Glutamatergic neuron (in vitro differentiated cells): ENCODE measurements at regions not wholly inside any gene's neighbourhood (a gene's known extent, or its start where the extent isn't known, plus 50 kb on each side); places are given as distances from the start of the nearest gene placed in this dataset.

Experiments used
- DNase-seq: peaks from one replicate; pipeline ENCODE4 v3.0.0; 2022
- H3K27ac Mint-ChIP-seq: one replicate; pipeline ENCODE4 v1.8.0; 2020; ENCODE audit warnings: mild to moderate bottlenecking, mixed read lengths, inconsistent platforms; ENCODE audit not compliant: unreplicated experiment
- H3K27me3 Mint-ChIP-seq: one replicate; pipeline ENCODE4 v1.8.0; 2020; ENCODE audit warnings: mild to moderate bottlenecking, moderate library complexity, mixed read lengths, inconsistent platforms; ENCODE audit not compliant: unreplicated experiment
- H3K36me3 Mint-ChIP-seq: one replicate; pipeline ENCODE4 v1.8.0; 2020; ENCODE audit warnings: mild to moderate bottlenecking, mixed read lengths, inconsistent platforms; ENCODE audit not compliant: unreplicated experiment
- H3K4me1 Mint-ChIP-seq: one replicate; pipeline ENCODE4 v1.8.0; 2020; ENCODE audit warnings: mild to moderate bottlenecking, low read depth, mixed read lengths, inconsistent platforms; ENCODE audit not compliant: unreplicated experiment
- H3K4me3 Mint-ChIP-seq: one replicate; pipeline ENCODE4 v1.8.0; 2020; ENCODE audit warnings: mild to moderate bottlenecking, mixed read lengths, inconsistent platforms; ENCODE audit not compliant: unreplicated experiment
- H3K9me3 Mint-ChIP-seq: one replicate; pipeline ENCODE4 v1.8.0; 2020; ENCODE audit warnings: mild to moderate bottlenecking, moderate library complexity, mixed read lengths, inconsistent platforms; ENCODE audit not compliant: unreplicated experiment
- CTCF ChIP-seq: fragments of 200-600 bp; sonication (generic); IDR thresholded peaks from one replicate; pipeline ENCODE4 v1.5.0; 2021; ENCODE audit not compliant: partially characterized antibody, unreplicated experiment

DNA sequence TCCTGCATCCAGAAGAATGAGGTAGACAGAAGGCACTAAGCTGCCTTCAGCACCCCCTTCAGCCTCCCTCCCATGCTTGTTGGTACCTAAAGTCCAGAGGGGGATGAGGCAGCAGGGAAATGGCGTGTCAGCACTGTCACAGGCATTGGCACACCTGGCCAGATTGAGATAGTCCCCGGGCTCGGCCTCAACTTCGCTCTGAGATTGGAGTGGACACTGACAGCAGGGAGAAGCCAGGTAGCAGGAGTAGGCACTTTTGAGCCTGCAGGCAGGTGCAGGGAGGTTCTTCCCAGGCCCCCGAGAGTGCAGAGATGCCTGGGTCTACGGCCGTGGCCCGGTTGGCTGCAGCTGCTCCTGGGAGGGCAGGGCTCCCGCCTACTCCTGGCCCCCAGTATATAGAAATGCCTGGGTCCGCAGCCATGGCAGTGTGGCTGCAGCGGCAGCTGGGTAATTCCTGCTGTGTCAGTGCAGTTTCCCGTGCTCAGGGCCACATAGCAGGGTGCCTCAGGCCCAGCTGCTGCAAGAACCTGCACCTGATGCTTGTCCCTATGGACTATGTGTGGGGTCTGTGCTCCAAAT, 160.3 kb downstream of the SLITRK6 start:
- no peak overlapping the region for H3K27ac Mint-ChIP-seq

GRCh38 chr13:85638265-85638664, 161.0 kb downstream of the SLITRK6 start:
- Mint-ChIP-seq H3K36me3 (no peaks in the 10 kb centered on the region), H3K4me3 (no peak overlapping the region), H3K4me1 (no peaks in the 10 kb centered on the region), H3K9me3 (no peaks in the 10 kb centered on the region), H3K27ac (no peak overlapping the region), H3K27me3 (no peaks in the 10 kb centered on the region)
- TF ChIP-seq CTCF, result no peak
- DNase-seq, result no peak

More for the DNA sequence above, 160.3 kb downstream of the SLITRK6 start:
- H3K27me3 Mint-ChIP-seq, result no peaks in the 10 kb centered on the region
- no peaks in the 10 kb centered on the region for H3K36me3 Mint-ChIP-seq
- no peaks in the 10 kb centered on the region for H3K9me3 Mint-ChIP-seq
- no peak for TF ChIP-seq CTCF
- H3K4me1 Mint-ChIP-seq, result no peaks in the 10 kb centered on the region
- no peak overlapping the region for H3K4me3 Mint-ChIP-seq
- no peak for DNase-seq

DNA sequence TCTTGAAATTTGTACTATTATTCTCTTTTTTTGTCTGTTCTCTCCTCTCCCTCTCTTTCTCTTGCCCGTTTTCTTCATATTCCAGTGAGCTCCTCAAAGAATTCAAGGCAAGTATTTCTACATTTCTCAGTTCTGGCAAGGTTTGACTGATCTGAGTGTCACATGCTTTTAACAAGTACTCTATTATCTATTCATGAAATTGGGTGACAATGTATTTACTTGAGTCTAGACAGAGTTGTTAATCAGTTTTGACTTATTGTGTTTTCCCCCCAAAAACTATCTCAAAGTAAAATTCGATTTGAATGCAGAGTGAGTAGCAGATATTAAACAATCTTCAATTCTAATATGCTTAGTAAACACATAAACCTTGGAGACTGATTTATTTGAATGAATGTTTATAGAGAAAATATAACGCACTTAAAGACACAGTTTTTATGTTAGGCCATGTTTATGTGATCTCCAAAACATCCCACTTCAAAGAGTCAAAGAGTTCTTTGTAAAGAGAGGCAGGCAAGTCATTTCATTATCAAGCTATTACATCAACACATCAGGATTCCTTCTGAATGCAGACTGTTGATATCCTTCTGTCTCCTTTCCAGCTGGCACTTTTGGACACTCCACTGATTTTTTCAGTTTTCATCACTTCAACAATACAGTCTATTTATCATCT, 166.6 kb downstream of the SLITRK6 start:
- Mint-ChIP-seq H3K9me3 (no peaks in the 10 kb centered on the region), H3K4me1 (peaks cover 1% of the 10 kb centered on the region), H3K4me3 (no peak overlapping the region), H3K27ac (no peak overlapping the region), H3K36me3 (no peaks in the 10 kb centered on the region), H3K27me3 (no peaks in the 10 kb centered on the region)
- no peak for TF ChIP-seq CTCF
- no peak for DNase-seq

DNA sequence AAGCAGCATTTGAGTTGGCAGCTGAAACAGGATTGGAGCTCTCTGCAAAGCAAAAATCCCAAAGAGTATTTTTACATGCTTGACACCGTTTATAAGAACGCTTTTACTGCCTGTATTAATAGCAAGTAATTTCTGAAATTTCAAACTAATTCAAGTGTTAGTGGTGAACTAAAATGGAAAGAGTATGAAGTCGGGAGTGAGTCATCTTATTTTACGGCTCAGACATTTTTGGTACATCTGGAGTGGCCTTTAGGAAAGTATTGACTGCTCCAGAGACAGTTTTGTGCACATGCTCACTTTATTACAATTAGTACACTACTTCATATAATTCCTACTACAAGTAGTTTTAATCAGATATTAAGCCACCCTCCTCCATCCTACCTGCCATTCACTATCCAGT, 167.4 kb downstream of the SLITRK6 start:
- Mint-ChIP-seq H3K36me3 (no peaks in the 10 kb centered on the region), H3K27ac (no peak overlapping the region), H3K27me3 (no peaks in the 10 kb centered on the region), H3K4me3 (no peak overlapping the region), H3K9me3 (no peaks in the 10 kb centered on the region), H3K4me1 (peaks cover 1% of the 10 kb centered on the region)
- no peak for TF ChIP-seq CTCF
- no peak for DNase-seq

GRCh38 chr13:85626603-85627002, 172.6 kb downstream of the SLITRK6 start:
- H3K27ac Mint-ChIP-seq, result no peak overlapping the region

More at GRCh38 chr13:85626603-85627002, 172.6 kb downstream of the SLITRK6 start:
- H3K4me3 Mint-ChIP-seq, result no peak overlapping the region
- DNase-seq, result no peak
- TF ChIP-seq CTCF, result no peak
- no peaks in the 10 kb centered on the region for H3K27me3 Mint-ChIP-seq
- no peaks in the 10 kb centered on the region for H3K9me3 Mint-ChIP-seq
- no peaks in the 10 kb centered on the region for H3K4me1 Mint-ChIP-seq
- H3K36me3 Mint-ChIP-seq, result no peaks in the 10 kb centered on the region
